ENCODE measurements at regions not wholly inside any gene's neighbourhood (a gene's known extent, or its start where the extent isn't known, plus 50 kb on each side); places are given as distances from the start of the nearest gene placed in this dataset.

DNA sequence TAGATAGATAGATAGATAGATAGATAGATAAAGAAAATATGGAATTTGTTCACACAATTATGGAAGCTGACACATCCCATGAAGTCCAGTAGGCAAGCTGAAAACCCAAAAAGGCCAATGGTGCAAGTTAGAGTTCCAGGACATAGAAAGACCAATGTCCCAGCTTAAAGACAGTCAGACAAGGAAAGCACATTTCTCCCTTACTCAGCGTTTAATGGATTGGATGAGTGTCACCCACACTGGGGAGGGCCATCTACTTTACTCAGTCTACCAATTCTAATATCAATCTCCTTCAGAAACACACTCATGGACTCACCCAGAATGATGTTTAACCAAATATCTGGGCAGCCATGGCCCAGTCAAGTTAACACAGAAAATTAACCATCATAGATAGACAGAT lies 327.7 kb upstream of the CDH11 start:
- TF ChIP-seq L3MBTL2 (conservative IDR thresholded peaks at IDR 0.05) (no peak), TARDBP (IDR thresholded peaks at IDR 0.05) (no peak), LEF1 (IDR thresholded peaks at IDR 0.05; ENCODE audit: borderline replicate concordance) (no peak), NFRKB (IDR thresholded peaks at IDR 0.05) (no peak), ZNF384 (IDR thresholded peaks at IDR 0.05) (no peak), SP1 (IDR thresholded peaks at IDR 0.05) (no peak), FOXK2 (IDR thresholded peaks at IDR 0.05) (no peak), FOXM1 (IDR thresholded peaks at IDR 0.05; ENCODE audit: borderline replicate concordance) (no peak)
- TF ChIP-seq, protein P1, sequence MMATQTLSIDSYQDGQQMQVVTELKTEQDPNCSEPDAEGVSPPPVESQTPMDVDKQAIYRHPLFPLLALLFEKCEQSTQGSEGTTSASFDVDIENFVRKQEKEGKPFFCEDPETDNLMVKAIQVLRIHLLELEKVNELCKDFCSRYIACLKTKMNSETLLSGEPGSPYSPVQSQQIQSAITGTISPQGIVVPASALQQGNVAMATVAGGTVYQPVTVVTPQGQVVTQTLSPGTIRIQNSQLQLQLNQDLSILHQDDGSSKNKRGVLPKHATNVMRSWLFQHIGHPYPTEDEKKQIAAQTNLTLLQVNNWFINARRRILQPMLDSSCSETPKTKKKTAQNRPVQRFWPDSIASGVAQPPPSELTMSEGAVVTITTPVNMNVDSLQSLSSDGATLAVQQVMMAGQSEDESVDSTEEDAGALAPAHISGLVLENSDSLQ (IDR thresholded peaks at IDR 0.05) = no peak

All from HEK293T (cell line).